K562 (cell line): ENCODE measurements at regions not wholly inside any gene's neighbourhood (a gene's known extent, or its start where the extent isn't known, plus 50 kb on each side); places are given as distances from the start of the nearest gene placed in this dataset.

ENCODE experiments used
- ATAC-seq: fragments of 200-7000 bp; cut with Tn5 transposase; 3 replicates; pipeline ENCODE4 v1.9.1; 2020; ENCODE audit warnings: moderate library complexity
- BruUV-seq: library from RNA; stranded (reverse); fragments of 400-500 nt; replicated peaks from 2 replicates; lab custom pipeline; 2021; lab: Mats Ljungman, UMichigan
- CTCF ChIA-PET: fragments of 300-600 bp; formaldehyde crosslinking; extraction: SDS; loops from one replicate; lab custom pipeline; 2021; ENCODE audit warnings: low intra/inter-chr PET ratio; lab: Yijun Ruan, JAX
- POLR2A ChIA-PET: fragments of 300-600, 350-650 bp; sonication (Branson Sonifier 250); formaldehyde crosslinking; extraction: SDS; loops from one replicate; lab custom pipeline; 2021; ENCODE audit warnings: antibody characterized with exemption, inconsistent platforms; lab: Yijun Ruan, JAX
- DNase-seq, 4 experiments: peaks; one replicate each; pipeline versions ENCODE4 v3.0.0 to v3.0.0-alpha.2; 2011 to 2018; ENCODE audit warnings: low spot score in 3 of 4, mixed read lengths in 3 of 4; ENCODE audit errors: extremely low read depth in 1 of 4
- FAIRE-seq: peaks from 2 replicates; lab custom pipeline; 2011; peaks lifted over from hg19 to GRCh38; lab: Jason Lieb, UNC
- H2AFZ ChIP-seq: 2 replicates; pipeline ENCODE4 v1.6.0; 2011; ENCODE audit warnings: low read depth, low read length, control low read depth, inconsistent platforms
- H3K27ac ChIP-seq: fragments of 200-600 bp; 3 replicates; pipeline ENCODE4 v1.8.0; 2011; ENCODE audit warnings: low read depth, mild to moderate bottlenecking, control low read depth, inconsistent platforms, low read length, moderate library complexity, mixed read lengths; ENCODE audit errors: extremely low read depth
- H3K27me3 ChIP-seq, 2 experiments: fragments of 300-600 bp in 1 of 2; 2 replicates in 1 of 2; 3 replicates in 1 of 2; pipeline versions ENCODE4 v1.6.0 to v1.8.0; 2011; ENCODE audit warnings: inconsistent platforms in 2 of 2, low read length in 2 of 2, mild to moderate bottlenecking in 1 of 2, mixed read lengths in 1 of 2, moderate library complexity in 1 of 2; ENCODE audit not compliant: control insufficient read depth in 2 of 2, insufficient read depth in 2 of 2
- H3K36me3 ChIP-seq: fragments of 300-600 bp; 3 replicates; pipeline ENCODE4 v1.8.0; 2011; ENCODE audit warnings: mild to moderate bottlenecking, low read length, inconsistent platforms; ENCODE audit not compliant: control insufficient read depth, insufficient read depth
- H3K4me1 ChIP-seq, 2 experiments: fragments of 200-600 bp in 1 of 2; replicated peaks in 1 of 2; 2 replicates in 1 of 2; 3 replicates in 1 of 2; pipeline versions ENCODE4 v1.5.1 to v1.8.0; 2011; ENCODE audit warnings: inconsistent platforms in 2 of 2, low read length in 2 of 2, mild to moderate bottlenecking in 1 of 2, mixed read lengths in 1 of 2, moderate library complexity in 1 of 2; ENCODE audit not compliant: control insufficient read depth in 2 of 2, insufficient read depth in 2 of 2
- H3K4me2 ChIP-seq: 2 replicates; pipeline ENCODE4 v1.6.1; 2011; ENCODE audit warnings: low read length, control low read depth, inconsistent platforms, mixed read lengths; ENCODE audit not compliant: insufficient read depth
- H3K4me3 ChIP-seq: fragments of 200-600 bp; sonication (generic), shearing (Covaris generic); 2 replicates; pipeline ENCODE4 v1.5.1; 2016; ENCODE audit warnings: control low read depth, inconsistent platforms
- H3K79me2 ChIP-seq: fragments of 200-600 bp; 3 replicates; pipeline ENCODE4 v1.8.0; 2011; ENCODE audit warnings: low read length, inconsistent platforms; ENCODE audit not compliant: control insufficient read depth, insufficient read depth
- H3K9ac ChIP-seq, 2 experiments: 2 replicates each; pipeline versions ENCODE4 v1.6.0 to v1.6.1; 2011; ENCODE audit warnings: low read depth in 2 of 2, low read length in 2 of 2, control low read depth in 1 of 2, inconsistent platforms in 1 of 2, mild to moderate bottlenecking in 1 of 2, mixed read lengths in 1 of 2; ENCODE audit not compliant: insufficient read depth in 1 of 2
- H3K9me1 ChIP-seq: one replicate; pipeline ENCODE4 v1.6.0; 2011; ENCODE audit warnings: inconsistent platforms, mild to moderate bottlenecking, low read length, moderate library complexity; ENCODE audit not compliant: control insufficient read depth, insufficient read depth
- H3K9me3 ChIP-seq: replicated peaks from 2 replicates; pipeline ENCODE4 v1.5.1; 2011; ENCODE audit warnings: low read depth, low read length, inconsistent platforms; ENCODE audit not compliant: control insufficient read depth, insufficient read depth
- H4K20me1 ChIP-seq: replicated peaks from 2 replicates; pipeline ENCODE4 v1.6.1; 2011; ENCODE audit warnings: low read length, inconsistent platforms, mixed read lengths; ENCODE audit not compliant: control insufficient read depth, insufficient read depth
- ARHGAP35 ChIP-seq: fragments of 450-650 bp; IDR thresholded peaks from 2 replicates; pipeline ENCODE4 v1.6.1; 2018; ENCODE audit not compliant: partially characterized antibody
- BRD9 ChIP-seq: fragments of 450-650 bp; IDR thresholded peaks from 2 replicates; pipeline ENCODE4 v1.6.1; 2018; ENCODE audit warnings: low read depth; ENCODE audit not compliant: partially characterized antibody
- ETS2 ChIP-seq: IDR thresholded peaks from 2 replicates; pipeline ENCODE4 v1.6.1; 2016; ENCODE audit warnings: borderline replicate concordance, missing genetic modification characterization, mild to moderate bottlenecking, moderate library complexity, missing compliant biosample characterization; ENCODE audit not compliant: poor library complexity, severe bottlenecking
- FOXJ3 ChIP-seq: sonication (generic); formaldehyde crosslinking; IDR thresholded peaks from 2 replicates; pipeline ENCODE4 v1.4.0; 2020; ENCODE audit warnings: mild to moderate bottlenecking, missing genetic modification reagents
- FOXP1 ChIP-seq: sonication (generic); formaldehyde crosslinking; IDR thresholded peaks from 2 replicates; pipeline ENCODE4 v1.8.0; 2022; ENCODE audit warnings: mild to moderate bottlenecking, missing genetic modification reagents
- HDAC2 ChIP-seq: fragments of 450-650 bp; IDR thresholded peaks from 2 replicates; pipeline ENCODE4 v1.6.1; 2016; ENCODE audit warnings: mild to moderate bottlenecking
- HDAC6 ChIP-seq: IDR thresholded peaks from 2 replicates; pipeline ENCODE4 v1.6.1; 2012; ENCODE audit warnings: low read depth, mild to moderate bottlenecking, control low read depth, inconsistent platforms, low read length, moderate library complexity
- KLF6 ChIP-seq: fragments of 250-450 bp; sonication (Bioruptor Pico); IDR thresholded peaks from 2 replicates; pipeline ENCODE4 v1.4.0; 2020; ENCODE audit warnings: mild to moderate bottlenecking, moderate library complexity, borderline replicate concordance
- SRSF9 ChIP-seq: fragments of 200-400 bp; formaldehyde crosslinking; IDR thresholded peaks from 2 replicates; pipeline ENCODE4 v1.6.1; 2017; ENCODE audit warnings: low read depth, low read length, borderline replicate concordance
- TFE3 ChIP-seq: fragments of 450-650 bp; formaldehyde crosslinking; IDR thresholded peaks from 2 replicates; pipeline ENCODE4 v1.4.0; 2020; ENCODE audit warnings: mild to moderate bottlenecking, mixed read lengths
- ZBTB34 ChIP-seq: fragments of 250-450 bp; sonication (Bioruptor Pico); IDR thresholded peaks from 2 replicates; pipeline ENCODE4 v1.8.0; 2021; ENCODE audit warnings: mild to moderate bottlenecking, moderate library complexity
- ZNF174 ChIP-seq: fragments of 250-450 bp; sonication (Bioruptor Pico); IDR thresholded peaks from 2 replicates; pipeline ENCODE4 v1.4.0; 2020; ENCODE audit warnings: mild to moderate bottlenecking
- ZNF263 ChIP-seq: sonication (generic); formaldehyde crosslinking; IDR thresholded peaks from 2 replicates; pipeline ENCODE4 v1.8.0; 2022; ENCODE audit warnings: mild to moderate bottlenecking, missing genetic modification reagents, borderline replicate concordance
- ZNF316 ChIP-seq: fragments of 450-650 bp; IDR thresholded peaks from 2 replicates; pipeline ENCODE4 v1.6.1; 2016
- ZNF436 ChIP-seq: fragments of 250-450, 450-650 bp; sonication (Bioruptor Pico); formaldehyde crosslinking; IDR thresholded peaks from 2 replicates; pipeline ENCODE4 v1.7.0; 2020; ENCODE audit warnings: mild to moderate bottlenecking
- ZNF445 ChIP-seq: fragments of 250-450 bp; sonication (Bioruptor Pico); IDR thresholded peaks from 2 replicates; pipeline ENCODE4 v1.4.0; 2020; ENCODE audit warnings: low read depth, mild to moderate bottlenecking, moderate library complexity
- WGBS: fragments of 100-300 bp; shearing (Covaris generic); methylation state at CpG from one replicate; pipeline ENCODE4 v1.1.6; 2016; ENCODE audit warnings: low coverage, mixed read lengths; ENCODE audit not compliant: insufficient coverage; ENCODE audit errors: missing lambda C conversion rate; 5-methylcytosine and 5-hydroxymethylcytosine counted together
- in situ Hi-C: fragments of 300-500 bp; cut with MboI; formaldehyde crosslinking; loops from 4 replicates; pipeline ENCODE4 v1.15.0; 2018; ENCODE audit warnings: inconsistent platforms, mixed read lengths
- intact Hi-C: fragments of 100-400 bp; cut with micrococcal nuclease; formaldehyde crosslinking; loops from 2 replicates; pipeline ENCODE4 v1.14.2; 2022

DNA sequence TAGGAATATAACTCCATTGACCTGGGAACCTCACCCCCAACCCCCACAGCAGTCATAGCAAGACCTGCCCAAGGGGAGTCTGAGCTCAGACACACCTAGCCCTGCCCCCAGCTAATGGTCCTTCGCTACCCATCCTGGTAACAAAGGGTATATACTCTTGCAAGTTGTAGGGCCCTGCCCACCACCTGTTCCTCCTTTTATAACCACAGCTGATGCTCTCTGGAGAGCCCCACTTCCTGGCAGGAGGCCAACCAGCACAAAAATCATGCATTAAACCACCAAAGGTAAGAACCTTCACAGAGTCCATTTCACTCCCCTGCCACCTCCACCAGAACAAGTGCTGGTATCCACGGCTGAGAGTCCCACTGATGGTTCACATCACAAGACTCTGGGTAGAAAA is 1195.3 kb upstream of the SEMA6A start (continued):
- TF ChIP-seq ZBTB34, result no peak
- no peak for TF ChIP-seq HDAC6
- TF ChIP-seq ZNF174 (CRISPR knock-in tag), result no peak

- CTCF ChIA-PET, result no interaction called here
- TF ChIP-seq ZNF436 (CRISPR knock-in tag) (no peak), FOXJ3 (no peak), HDAC2 (no peak), ZNF263 (CRISPR knock-in tag) (no peak), BRD9 (no peak), TFE3 (no peak), ARHGAP35 (no peak), ETS2 (tag) (no peak), SRSF9 (no peak), FOXP1 (CRISPR knock-in tag) (no peak), ZNF445 (CRISPR knock-in tag) (no peak), KLF6 (CRISPR knock-in tag) (no peak), ZNF316 (no peak)
- H3K4me2 ChIP-seq, result no peak overlapping the region
- H4K20me1 ChIP-seq, result no peaks in the 10 kb centered on the region
- no peak overlapping the region for H3K4me3 ChIP-seq
- intact Hi-C loops, result no loop called here
- BruUV-seq, result no TSS peak
- no peaks in the 10 kb centered on the region for H3K9me3 ChIP-seq
- H3K4me1 ChIP-seq, result no peaks in the 10 kb centered on the region
- no peak overlapping the region for H2AFZ ChIP-seq
- DNase-seq (no peak), FAIRE-seq (no peak), ATAC-seq (no peak)
- no peaks in the 10 kb centered on the region for H3K36me3 ChIP-seq
- H3K27me3 ChIP-seq, result no peaks in the 10 kb centered on the region
- in situ Hi-C loops, result no loop called here
- no peaks in the 10 kb centered on the region for H3K79me2 ChIP-seq
- no peak overlapping the region for H3K27ac ChIP-seq
- POLR2A ChIA-PET, result no interaction called here
- WGBS, result 0% methylated on average over 3 of the region's 3 CpGs
- H3K9me1 ChIP-seq, result no peaks in the 10 kb centered on the region
- no peak overlapping the region for H3K9ac ChIP-seq
These were observed 1188.6 kb upstream of the SEMA6A start for GRCh38 chr5:117763271-117763670.
